A673 (cell line): ENCODE measurements at regions not wholly inside any gene's neighbourhood (a gene's known extent, or its start where the extent isn't known, plus 50 kb on each side); places are given as distances from the start of the nearest gene placed in this dataset.

Experiments
- BruUV-seq: library from RNA; stranded (reverse); fragments of 400-500 nt; replicated peaks from 2 replicates; lab custom pipeline; 2021; lab: Mats Ljungman, UMichigan
- CTCF ChIA-PET: fragments of 300-600 bp; sonication (Branson Sonifier 250); formaldehyde crosslinking; loops from one replicate; lab custom pipeline; 2022; ENCODE audit warnings: antibody characterized with exemption; lab: Charles Lee
- POLR2A ChIA-PET: fragments of 300-600 bp; sonication (Branson Sonifier 250); formaldehyde crosslinking; loops from one replicate; lab custom pipeline; 2022; ENCODE audit warnings: antibody characterized with exemption; ENCODE audit not compliant: low non-redundant PET; lab: Charles Lee
- DNase-seq: peaks from one replicate; pipeline ENCODE4 v3.0.0-alpha.2; 2015; ENCODE audit warnings: low spot score
- H3K27ac ChIP-seq: fragments of 200-600 bp; sonication (generic); 2 replicates; pipeline ENCODE4 v1.5.1; 2016; ENCODE audit warnings: mixed run types, low read depth, mild to moderate bottlenecking, mixed read lengths, antibody characterized with exemption, low read length; ENCODE audit not compliant: poor library complexity, severe bottlenecking
- H3K27me3 ChIP-seq: fragments of 200-600 bp; sonication (generic); replicated peaks from 2 replicates; pipeline ENCODE4 v1.6.1; 2017; ENCODE audit warnings: mixed run types, low read depth, mild to moderate bottlenecking, mixed read lengths, antibody characterized with exemption, low read length; ENCODE audit not compliant: insufficient read depth, poor library complexity
- H3K36me3 ChIP-seq: fragments of 200-600 bp; sonication (generic); 2 replicates; pipeline ENCODE4 v1.6.1; 2016; ENCODE audit warnings: mixed run types, mild to moderate bottlenecking, mixed read lengths, antibody characterized with exemption, low read length; ENCODE audit not compliant: insufficient read depth, poor library complexity, severe bottlenecking
- H3K4me1 ChIP-seq: fragments of 200-600 bp; sonication (generic); 2 replicates; pipeline ENCODE4 v1.6.1; 2017; ENCODE audit warnings: mixed run types, mild to moderate bottlenecking, mixed read lengths, antibody characterized with exemption, low read length; ENCODE audit not compliant: insufficient read depth, poor library complexity, severe bottlenecking
- H3K4me3 ChIP-seq: fragments of 200-600 bp; sonication (generic); 2 replicates; pipeline ENCODE4 v1.5.1; 2016; ENCODE audit warnings: low read depth, mixed run types, mild to moderate bottlenecking, mixed read lengths, low read length; ENCODE audit not compliant: poor library complexity, severe bottlenecking
- H3K9me3 ChIP-seq: fragments of 200-600 bp; sonication (generic); 2 replicates; pipeline ENCODE4 v1.6.1; 2016; ENCODE audit warnings: mixed run types, low read depth, mild to moderate bottlenecking, mixed read lengths, antibody characterized with exemption, low read length; ENCODE audit not compliant: poor library complexity, severe bottlenecking
- CTCF ChIP-seq: fragments of 300-800, 200-600 bp; sonication (generic); conservative IDR thresholded peaks from 2 replicates; pipeline ENCODE4 v1.5.1; 2017; ENCODE audit warnings: low read depth, mild to moderate bottlenecking, antibody characterized with exemption, low read length, moderate library complexity, mixed read lengths
- EZH2 ChIP-seq: fragments of 200-600 bp; sonication (generic); IDR thresholded peaks from 2 replicates; pipeline ENCODE4 v1.6.1; 2017; ENCODE audit warnings: borderline replicate concordance, low read depth, mild to moderate bottlenecking, mixed read lengths, antibody characterized with exemption, low read length; ENCODE audit not compliant: poor library complexity, severe bottlenecking
- intact Hi-C: fragments of 100-400 bp; cut with micrococcal nuclease; formaldehyde crosslinking; loops from one replicate; pipeline ENCODE4 v1.10.0; 2022; ENCODE audit not compliant: unreplicated experiment

DNA sequence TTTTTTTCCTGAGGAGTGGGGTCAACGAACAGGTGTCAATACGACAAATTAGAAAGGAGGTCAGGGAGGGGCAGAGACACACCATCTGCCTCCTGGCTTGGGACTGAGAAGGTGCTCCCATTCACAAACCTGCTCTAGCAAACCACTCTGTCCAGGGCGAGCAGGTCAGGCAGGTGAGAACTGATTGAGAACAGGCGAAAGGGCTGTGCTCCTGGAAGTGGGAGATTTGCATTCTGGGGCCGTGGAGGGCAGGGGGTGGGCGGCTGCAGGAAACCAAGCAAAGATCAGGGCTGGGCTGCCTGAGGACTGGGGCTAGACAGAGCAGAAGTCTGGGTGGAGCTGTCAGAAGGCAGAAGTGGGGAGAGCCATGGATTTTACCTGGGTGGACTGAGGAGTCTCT, 98.9 kb upstream of the NLRP1 start:
- H3K27me3 ChIP-seq, result peaks cover 40% of the 10 kb centered on the region
- no TSS peak for BruUV-seq
- TF ChIP-seq CTCF (no peak), EZH2 (no peak)
- no peak for DNase-seq
- no peaks in the 10 kb centered on the region for H3K4me1 ChIP-seq
- POLR2A ChIA-PET, result no interaction called here
- CTCF ChIA-PET, result no interaction called here
- intact Hi-C loops, result no loop called here
- no peak overlapping the region for H3K4me3 ChIP-seq
- no peaks in the 10 kb centered on the region for H3K36me3 ChIP-seq
- H3K9me3 ChIP-seq, result no peaks in the 10 kb centered on the region
- no peak overlapping the region for H3K27ac ChIP-seq

DNA sequence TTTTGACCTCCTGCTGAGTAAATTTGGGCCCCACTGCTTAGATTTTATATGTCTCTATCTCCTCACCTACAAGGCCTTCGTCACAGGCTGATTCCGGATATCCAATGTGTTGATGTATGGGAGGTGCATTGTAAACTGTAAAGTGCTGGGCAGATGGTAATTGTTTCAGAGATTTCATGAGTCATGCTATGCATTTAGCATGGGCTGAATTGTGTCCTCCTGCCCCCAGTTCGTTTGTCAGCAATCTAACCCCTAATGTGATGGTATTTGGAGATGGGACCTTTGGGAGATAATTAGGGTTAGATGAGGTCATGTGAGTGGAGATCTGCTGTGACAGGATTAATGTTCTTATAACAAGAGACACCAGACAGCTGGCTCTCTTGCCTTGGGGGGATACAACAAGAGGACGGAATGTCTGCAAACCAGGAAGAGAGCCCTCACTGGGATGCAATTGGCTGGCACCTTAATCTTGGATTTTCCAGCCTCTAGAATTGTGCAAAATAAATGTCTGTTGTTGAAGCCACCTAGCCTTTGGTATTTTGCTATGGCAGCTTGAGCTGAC, 101.8 kb upstream of the NLRP1 start:
- no TSS peak for BruUV-seq
- no peaks in the 10 kb centered on the region for H3K4me1 ChIP-seq
- DNase-seq, result peak; percentile 12
- no peaks in the 10 kb centered on the region for H3K36me3 ChIP-seq
- POLR2A ChIA-PET, result no interaction called here
- intact Hi-C loops, result no loop called here
- H3K27me3 ChIP-seq, result peaks cover 28% of the 10 kb centered on the region
- CTCF ChIA-PET, result no interaction called here
- H3K9me3 ChIP-seq, result no peaks in the 10 kb centered on the region
- no peak overlapping the region for H3K4me3 ChIP-seq
- no peak for TF ChIP-seq CTCF
- TF ChIP-seq EZH2, result no peak
- no peak overlapping the region for H3K27ac ChIP-seq

DNA sequence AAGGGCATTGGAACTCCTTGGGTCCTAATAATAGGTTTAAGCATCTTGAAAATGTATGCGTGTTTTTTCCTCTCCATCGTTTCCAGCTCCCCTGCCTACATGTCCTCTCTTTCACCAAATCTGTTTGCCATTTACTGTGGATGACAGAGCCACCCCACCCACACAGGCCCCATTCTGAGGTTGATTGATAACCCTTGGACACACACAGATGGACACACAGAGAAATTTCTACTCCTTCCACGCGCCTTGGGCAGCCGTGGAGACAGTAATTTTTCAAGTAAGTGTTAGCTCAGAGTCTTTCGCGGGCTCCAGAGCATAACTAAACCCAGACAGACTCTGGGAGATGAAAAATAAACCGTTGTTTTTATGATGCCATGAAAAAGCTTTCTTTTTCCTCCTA, 103.3 kb upstream of the NLRP1 start:
- ChIA-PET CTCF (no interaction called here), POLR2A (no interaction called here)
- intact Hi-C loops, result no loop called here
- DNase-seq, result no peak
- Histone ChIP-seq H3K36me3 (no peaks in the 10 kb centered on the region), H3K27me3 (peaks cover 22% of the 10 kb centered on the region), H3K27ac (no peak overlapping the region), H3K4me1 (no peaks in the 10 kb centered on the region), H3K4me3 (no peak overlapping the region), H3K9me3 (no peaks in the 10 kb centered on the region)
- BruUV-seq, result no TSS peak
- TF ChIP-seq EZH2 (no peak), CTCF (no peak)
